Omental fat pad (tissue), 3 donors: ENCODE measurements at regions not wholly inside any gene's neighbourhood (a gene's known extent, or its start where the extent isn't known, plus 50 kb on each side); places are given as distances from the start of the nearest gene placed in this dataset.
A peak's percentile ranks its signal among the peaks of the same experiment; 100 is the strongest.

Experiments
- ATAC-seq: fragments of 150-250 bp; one replicate; pipeline ENCODE4 v1.9.1; 2016; ENCODE audit warnings: mild to moderate bottlenecking, moderate library complexity; ENCODE audit not compliant: low FRiP score
- DNase-seq: peaks from one replicate; pipeline ENCODE4 v3.0.0-alpha.2; 2019; ENCODE audit warnings: low spot score
- CTCF ChIP-seq, 3 donors: fragments of 450-650 bp; IDR thresholded peaks; one replicate each; pipeline ENCODE4 v1.5.1; 2016 to 2017; ENCODE audit warnings: antibody characterized with exemption in 3 of 3, mild to moderate bottlenecking in 3 of 3, moderate library complexity in 2 of 3

GRCh38 chr13:110012102-110012739 lies 225.8 kb upstream of the IRS2 start:
- peak; percentile 85 for ATAC-seq
- no peak for DNase-seq
- TF ChIP-seq CTCF (IDR thresholded peaks at IDR 0.05), result no peak

DNA sequence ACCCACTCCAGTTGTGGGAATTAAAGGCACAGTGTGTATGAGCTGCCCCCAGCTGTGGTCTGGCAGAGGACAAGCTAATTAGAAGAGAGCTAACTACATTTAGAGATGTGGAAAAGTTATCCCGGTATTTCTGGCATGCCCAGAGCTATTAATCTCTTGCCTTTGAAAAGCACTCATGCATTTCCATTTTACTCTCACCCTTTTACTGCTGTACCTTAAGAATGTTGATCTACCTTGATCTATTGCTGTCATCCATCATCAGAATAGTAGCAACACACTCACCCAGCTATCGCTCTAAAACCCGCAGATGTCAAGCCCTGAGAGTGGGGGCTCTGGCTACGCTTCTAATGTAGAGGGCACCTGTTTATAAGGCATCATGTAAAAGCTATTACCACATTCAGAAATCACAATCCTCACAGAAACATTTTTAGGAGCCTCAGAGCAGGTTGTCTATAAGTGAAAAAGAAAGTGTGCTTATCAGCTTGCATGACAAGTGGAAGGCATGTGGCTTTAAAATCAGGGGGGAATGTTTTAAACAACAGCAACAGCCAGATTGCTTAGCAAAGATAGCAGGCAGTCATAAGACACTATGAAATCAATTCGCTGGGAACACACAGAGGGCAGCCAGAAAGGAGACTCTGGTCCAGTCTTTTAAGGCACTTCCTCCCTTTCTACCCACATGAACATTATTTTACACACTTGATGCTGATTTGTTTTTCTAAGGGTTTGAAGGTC lies 224.2 kb upstream of the IRS2 start:
- TF ChIP-seq CTCF (IDR thresholded peaks at IDR 0.05), result no peak
- ATAC-seq, result no peak

GRCh38 chr13:110008816-110009215 lies 222.4 kb upstream of the IRS2 start:
- no peak for TF ChIP-seq CTCF (IDR thresholded peaks at IDR 0.05)
- DNase-seq, result no peak
- no peak for ATAC-seq

More for the DNA sequence above, 224.2 kb upstream of the IRS2 start:
- DNase-seq, result no peak

GRCh38 chr13:110006304-110006703 lies 219.9 kb upstream of the IRS2 start:
- no peak for DNase-seq
- TF ChIP-seq CTCF (IDR thresholded peaks at IDR 0.05), result no peak

GRCh38 chr13:110005563-110005962 lies 219.2 kb upstream of the IRS2 start:
- no peak for DNase-seq
- no peak for ATAC-seq

More at GRCh38 chr13:110006304-110006703, 219.9 kb upstream of the IRS2 start:
- ATAC-seq, result no peak

GRCh38 chr13:110004814-110005213 lies 218.4 kb upstream of the IRS2 start:
- DNase-seq (no peak), ATAC-seq (no peak)
- no peak for TF ChIP-seq CTCF (IDR thresholded peaks at IDR 0.05)

More at GRCh38 chr13:110005563-110005962, 219.2 kb upstream of the IRS2 start:
- TF ChIP-seq CTCF (IDR thresholded peaks at IDR 0.05), result no peak
